GM04503 (cell line): ENCODE measurements at regions not wholly inside any gene's neighbourhood (a gene's known extent, or its start where the extent isn't known, plus 50 kb on each side); places are given as distances from the start of the nearest gene placed in this dataset.
"Not testable (repeated sequence)": the region's sequence is repeated elsewhere in the genome, so short reads cannot be mapped to it uniquely, and the experiment has no call there.

Experiments
- DNase-seq: peaks from one replicate; pipeline ENCODE4 v3.0.0-alpha.2; 2012; ENCODE audit warnings: low read depth

- no peak for DNase-seq
Measured at GRCh38 chr2:129347486-129348217, 631.8 kb upstream of the RAB6C start.

DNA sequence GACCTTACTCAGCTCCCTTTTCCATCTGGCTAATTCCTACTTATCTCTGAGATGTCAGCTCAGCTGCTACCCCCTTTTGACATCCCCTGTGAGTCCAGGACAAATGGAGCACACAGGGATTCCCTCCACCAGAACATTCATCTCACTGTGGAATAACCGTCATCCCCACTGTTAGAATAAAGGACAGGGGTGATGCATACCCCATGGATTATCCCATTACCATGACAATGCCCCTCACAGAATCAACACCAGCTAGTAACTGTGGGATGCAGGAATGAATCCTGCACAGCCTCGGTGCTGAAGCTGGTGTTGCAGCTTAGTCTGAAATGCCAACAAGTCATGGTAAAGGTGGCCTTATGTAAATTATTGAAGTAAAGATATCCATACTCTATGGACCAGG, 624.8 kb upstream of the RAB6C start:
- no peak for DNase-seq

DNA sequence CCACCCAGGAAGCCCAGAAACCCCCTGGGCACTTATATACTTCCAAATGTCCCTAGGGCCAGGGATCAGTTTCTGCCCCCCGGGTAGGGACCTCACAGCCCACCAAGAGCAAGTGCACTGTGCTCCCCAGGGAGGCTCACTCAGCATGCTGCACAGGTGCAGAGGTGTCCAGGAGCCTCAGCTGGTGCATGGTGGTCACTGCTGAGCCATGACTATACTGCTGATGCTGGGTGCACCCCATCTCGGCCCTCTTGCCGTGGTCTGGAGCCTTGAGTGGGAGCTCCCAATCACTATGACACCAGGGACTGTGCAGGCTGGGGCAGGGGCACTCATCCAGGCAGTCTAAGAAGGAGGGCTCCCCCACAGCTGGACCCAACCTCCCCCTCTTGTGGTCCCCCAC, 617.8 kb upstream of the RAB6C start:
- no peak for DNase-seq

DNA sequence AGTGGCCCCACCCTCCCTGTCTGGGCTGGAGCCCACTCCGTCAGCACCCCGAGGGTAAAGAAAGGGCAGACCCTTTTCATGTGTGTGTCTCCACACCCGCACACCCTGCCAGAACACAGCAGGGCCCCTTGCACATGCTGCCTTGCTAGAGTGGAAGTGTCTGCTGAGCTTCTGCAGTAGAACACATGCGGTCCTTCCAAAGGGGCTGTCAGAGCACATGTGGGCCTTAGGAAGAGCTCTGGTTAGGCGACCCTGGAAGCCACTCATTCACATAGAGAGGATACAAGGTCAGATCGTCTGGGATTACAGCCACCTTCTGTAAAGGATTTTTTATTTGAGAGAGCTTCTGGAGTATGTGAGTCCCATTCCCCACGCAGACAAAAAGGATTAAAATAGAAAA, 613.2 kb upstream of the RAB6C start:
- no peak for DNase-seq

GRCh38 chr2:129367107-129367506, 612.4 kb upstream of the RAB6C start:
- DNase-seq = no peak

- DNase-seq = no peak
Measured at GRCh38 chr2:129369437-129369836, 610.0 kb upstream of the RAB6C start.

DNA sequence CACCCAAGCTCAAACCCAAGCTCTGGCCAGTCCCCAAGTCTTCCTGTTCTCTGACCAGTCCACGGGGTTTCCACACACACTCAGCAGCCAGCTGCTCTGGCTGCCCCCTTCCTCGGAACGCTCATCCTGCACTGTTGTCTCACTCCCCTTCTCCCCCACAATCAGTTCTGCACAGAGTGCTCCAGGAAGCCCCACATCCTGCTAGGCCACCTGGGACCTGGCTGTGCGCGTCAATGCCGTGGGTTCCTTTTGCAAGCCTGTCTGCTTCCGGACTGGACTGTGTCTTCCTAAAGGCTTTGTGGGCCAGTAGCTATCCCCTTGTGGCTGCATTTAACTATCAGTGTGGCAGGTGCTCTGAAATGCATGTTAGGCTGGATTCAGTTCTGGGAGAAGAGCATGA, 605.0 kb upstream of the RAB6C start:
- DNase-seq = no peak

GRCh38 chr2:129375632-129376425, 603.6 kb upstream of the RAB6C start:
- no peak for DNase-seq

DNA sequence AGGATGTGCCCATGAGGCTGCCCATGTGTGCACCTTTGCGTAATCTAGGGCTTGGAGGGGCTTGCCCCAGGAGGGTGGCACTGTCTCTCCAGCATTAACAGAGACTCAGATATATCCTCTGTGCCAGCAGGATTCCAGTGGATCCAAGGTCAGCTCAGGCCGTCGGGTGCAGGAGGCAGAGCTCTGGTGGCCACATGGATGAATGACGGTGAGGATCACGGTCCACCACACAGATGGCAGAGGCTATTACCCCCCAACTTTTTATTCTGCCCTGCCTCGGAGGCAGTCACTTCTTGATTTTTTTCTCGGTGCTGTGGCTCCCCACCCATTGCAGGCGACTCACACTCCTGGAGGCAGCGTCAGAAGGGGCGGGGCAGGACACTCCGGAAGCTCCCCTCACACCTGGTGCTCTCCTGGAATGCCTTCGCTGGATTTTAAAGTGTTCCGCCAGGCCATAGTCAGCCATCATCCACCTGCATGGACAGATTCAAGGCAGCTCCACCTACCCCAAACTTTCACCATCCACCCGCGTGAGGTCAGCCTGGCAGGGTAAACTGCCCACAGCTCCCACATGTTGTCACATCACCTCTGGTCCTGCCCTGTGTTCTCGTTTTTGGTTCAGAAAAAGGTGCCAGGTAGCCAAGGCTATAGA, 602.9 kb upstream of the RAB6C start:
- DNase-seq = no peak

- DNase-seq = no peak
Measured at GRCh38 chr2:129377078-129377469, 602.4 kb upstream of the RAB6C start.

- DNase-seq = no peak
Measured at GRCh38 chr2:129378186-129378585, 601.3 kb upstream of the RAB6C start.

GRCh38 chr2:129379411-129379810, 600.1 kb upstream of the RAB6C start:
- no peak for DNase-seq

DNA sequence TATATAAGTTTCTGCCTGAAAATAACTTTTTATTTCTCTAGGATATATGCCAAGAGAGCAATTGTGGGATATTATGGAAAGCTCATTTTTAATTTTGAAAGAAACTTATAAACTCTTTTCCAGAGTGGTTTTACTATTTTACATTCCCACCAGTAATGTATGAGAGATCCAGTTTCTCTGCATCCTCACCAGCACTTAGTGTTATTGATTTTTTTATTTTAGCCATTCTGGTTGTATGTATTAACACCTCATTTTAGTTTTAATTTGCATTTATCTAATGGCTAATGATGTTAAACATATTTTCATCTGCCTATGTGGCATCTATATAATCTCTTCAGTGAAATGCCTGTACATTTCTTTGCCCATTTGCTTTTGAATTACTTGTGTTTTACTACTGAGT, 597.7 kb upstream of the RAB6C start:
- no peak for DNase-seq

- DNase-seq = no peak
Measured at GRCh38 chr2:129388870-129389269, 590.6 kb upstream of the RAB6C start.

GRCh38 chr2:129393816-129394215, 585.6 kb upstream of the RAB6C start:
- DNase-seq = no peak

DNA sequence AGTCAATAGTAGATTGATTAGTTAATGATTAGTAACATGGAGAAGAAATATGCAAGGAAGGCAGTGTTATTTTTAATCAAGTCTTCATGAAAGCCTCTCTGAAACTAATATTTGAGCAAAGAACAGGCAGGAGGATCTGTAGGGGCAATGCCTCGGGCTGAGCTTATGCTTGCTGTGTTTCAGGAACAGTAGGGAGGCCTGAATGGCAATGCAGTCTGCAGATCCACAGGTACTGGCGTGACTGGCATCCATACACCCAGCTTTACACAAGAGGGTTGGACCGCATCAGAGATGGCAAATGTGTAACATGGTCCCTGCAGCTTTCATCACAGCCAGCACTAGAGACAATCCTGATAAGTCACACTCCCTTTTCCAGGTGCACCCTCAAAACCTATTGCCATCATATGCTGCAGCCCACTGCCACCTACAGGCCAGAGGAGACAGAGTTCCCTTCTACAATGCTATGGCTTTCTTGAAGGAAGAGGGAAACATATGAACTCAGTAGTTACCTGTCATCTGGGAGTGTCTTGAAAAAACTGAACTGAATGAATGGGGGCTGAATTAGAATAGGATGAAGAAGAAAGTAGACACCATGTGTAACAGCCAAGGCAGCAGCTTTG, 582.4 kb upstream of the RAB6C start:
- DNase-seq = no peak

GRCh38 chr2:129400826-129401225, 578.6 kb upstream of the RAB6C start:
- DNase-seq = no peak

GRCh38 chr2:129402076-129402475, 577.4 kb upstream of the RAB6C start:
- DNase-seq = no peak

DNA sequence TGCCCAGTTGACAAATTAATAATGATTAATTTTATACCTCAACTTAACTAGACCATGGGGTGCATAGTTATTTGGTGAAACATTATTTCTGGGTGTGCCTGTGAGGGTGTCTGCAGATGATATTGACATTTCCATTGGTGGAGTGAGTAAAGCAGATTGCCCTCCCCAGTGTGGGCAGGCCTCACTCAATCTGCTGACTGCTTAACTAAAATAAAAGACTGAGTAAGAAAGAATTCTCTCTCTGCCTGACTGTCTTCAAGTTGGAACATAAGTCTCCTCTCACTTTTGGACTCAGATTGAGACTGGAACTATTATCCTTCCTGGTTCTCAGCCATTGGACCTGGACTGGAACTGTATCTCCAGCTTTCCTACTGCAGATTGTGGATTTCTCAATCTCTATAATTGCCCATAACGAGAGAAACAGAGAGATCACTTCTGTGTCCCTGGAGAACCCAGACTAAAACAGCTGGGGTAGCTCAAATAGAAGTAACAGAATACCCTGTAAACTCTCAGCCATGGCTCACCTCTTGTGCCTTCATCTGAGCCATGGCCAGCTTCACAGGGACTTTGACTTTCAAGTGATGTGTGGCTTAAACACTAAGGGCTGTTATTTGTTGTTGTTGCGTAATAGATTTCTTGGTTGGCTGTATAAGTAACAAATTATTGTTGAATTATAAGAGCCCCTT, 575.3 kb upstream of the RAB6C start:
- no peak for DNase-seq

DNA sequence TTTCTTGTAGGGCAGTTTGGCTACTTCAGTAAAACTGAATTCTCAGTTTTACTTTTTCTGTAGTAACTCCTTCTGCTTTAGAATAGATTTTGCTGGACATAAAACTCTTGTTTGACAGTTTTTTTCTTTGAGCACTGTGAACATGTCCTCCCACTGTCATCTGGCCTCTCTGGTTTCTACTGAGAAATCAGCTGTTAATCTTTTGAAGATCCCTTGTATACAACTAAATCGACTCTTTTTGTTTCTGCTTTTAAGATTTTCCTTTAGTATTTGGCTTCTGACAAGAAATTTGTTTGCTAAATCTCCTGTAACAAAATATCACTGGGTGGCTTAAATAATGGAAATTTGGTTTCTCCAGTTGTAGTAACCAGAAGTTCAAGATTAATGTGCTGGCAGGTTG, 570.9 kb upstream of the RAB6C start:
- no peak for DNase-seq

DNA sequence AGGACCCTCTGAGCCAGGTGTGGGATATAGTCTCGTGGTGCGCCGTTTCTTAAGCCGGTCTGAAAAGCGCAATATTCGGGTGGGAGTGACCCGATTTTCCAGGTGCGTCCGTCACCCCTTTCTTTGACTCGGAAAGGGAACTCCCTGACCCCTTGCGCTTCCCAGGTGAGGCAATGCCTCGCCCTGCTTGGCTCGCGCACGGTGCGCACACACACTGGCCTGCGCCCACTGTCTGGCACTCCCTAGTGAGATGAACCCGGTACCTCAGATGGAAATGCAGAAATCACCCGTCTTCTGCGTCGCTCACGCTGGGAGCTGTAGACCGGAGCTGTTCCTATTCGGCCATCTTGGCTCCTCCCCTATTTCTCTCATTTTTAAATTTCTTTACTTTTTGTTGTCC, 562.4 kb upstream of the RAB6C start:
- DNase-seq = not testable (repeated sequence)

DNA sequence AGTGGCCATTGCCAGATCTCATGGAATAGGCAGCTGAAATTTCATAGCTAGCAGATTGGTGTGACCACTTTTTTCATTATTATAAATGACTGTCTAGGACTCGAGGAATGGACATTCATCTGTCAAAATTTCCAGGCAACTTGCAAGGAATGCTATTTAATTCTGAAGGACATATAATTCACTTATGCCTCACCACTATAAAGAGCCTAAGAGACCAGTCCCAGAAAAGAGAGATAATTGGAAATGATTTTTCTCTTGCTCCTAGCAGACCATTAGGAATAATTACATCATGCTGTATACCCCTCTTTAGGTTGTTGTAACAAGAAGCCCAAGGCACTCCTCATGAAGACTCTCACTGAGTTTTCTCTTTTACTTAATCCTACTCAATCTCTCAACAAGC, 557.4 kb upstream of the RAB6C start:
- no peak for DNase-seq
